ENCODE measurements at regions not wholly inside any gene's neighbourhood (a gene's known extent, or its start where the extent isn't known, plus 50 kb on each side); places are given as distances from the start of the nearest gene placed in this dataset.

- DNase-seq (ENCODE audit: low read depth in 4 of 4, low spot score in 3 of 4): no peak
Measured at GRCh38 chr5:167226386-167226785, 1065.1 kb upstream of the WWC1 start.

GRCh38 chr5:167228134-167228533, 1063.3 kb upstream of the WWC1 start:
- DNase-seq (ENCODE audit: low read depth in 4 of 4, low spot score in 3 of 4): no peak

- no peak for DNase-seq (ENCODE audit: low read depth in 4 of 4, low spot score in 3 of 4)
Measured at GRCh38 chr5:167229751-167230150, 1061.7 kb upstream of the WWC1 start.

GRCh38 chr5:167230414-167230813, 1061.0 kb upstream of the WWC1 start:
- no peak for DNase-seq (ENCODE audit: low read depth in 4 of 4, low spot score in 3 of 4)

GRCh38 chr5:167232675-167233311, 1058.7 kb upstream of the WWC1 start:
- no peak for DNase-seq (ENCODE audit: low read depth in 4 of 4, low spot score in 3 of 4)

- no peak for DNase-seq (ENCODE audit: low read depth in 4 of 4, low spot score in 3 of 4)
Measured at GRCh38 chr5:167233507-167234220, 1057.8 kb upstream of the WWC1 start.

GRCh38 chr5:167241436-167242067, 1049.9 kb upstream of the WWC1 start:
- DNase-seq (ENCODE audit: low read depth in 4 of 4, low spot score in 3 of 4): no peak

GRCh38 chr5:167242701-167243100, 1048.7 kb upstream of the WWC1 start:
- no peak for DNase-seq (ENCODE audit: low read depth in 4 of 4, low spot score in 3 of 4)

GRCh38 chr5:167243463-167243862, 1048.0 kb upstream of the WWC1 start:
- DNase-seq (ENCODE audit: low read depth in 4 of 4, low spot score in 3 of 4): no peak

- no peak for DNase-seq (ENCODE audit: low read depth in 4 of 4, low spot score in 3 of 4)
Measured at GRCh38 chr5:167244583-167244982, 1046.9 kb upstream of the WWC1 start.

- no peak for DNase-seq (ENCODE audit: low read depth in 4 of 4, low spot score in 3 of 4)
Measured at GRCh38 chr5:167245868-167246267, 1045.6 kb upstream of the WWC1 start.

- no peak for DNase-seq (ENCODE audit: low read depth in 4 of 4, low spot score in 3 of 4)
Measured at GRCh38 chr5:167247816-167248215, 1043.6 kb upstream of the WWC1 start.

- DNase-seq (ENCODE audit: low read depth in 4 of 4, low spot score in 3 of 4): no peak
Measured at GRCh38 chr5:167248257-167248656, 1043.2 kb upstream of the WWC1 start.

- DNase-seq (ENCODE audit: low read depth in 4 of 4, low spot score in 3 of 4): no peak
Measured at GRCh38 chr5:167250996-167251395, 1040.4 kb upstream of the WWC1 start.

- no peak for DNase-seq (ENCODE audit: low read depth in 4 of 4, low spot score in 3 of 4)
Measured at GRCh38 chr5:167254132-167254531, 1037.3 kb upstream of the WWC1 start.

GRCh38 chr5:167255926-167256325, 1035.5 kb upstream of the WWC1 start:
- DNase-seq (ENCODE audit: low read depth in 4 of 4, low spot score in 3 of 4): no peak

GRCh38 chr5:167259806-167260205, 1031.6 kb upstream of the WWC1 start:
- DNase-seq (ENCODE audit: low read depth in 4 of 4, low spot score in 3 of 4): no peak

- no peak for DNase-seq (ENCODE audit: low read depth in 4 of 4, low spot score in 3 of 4)
Measured at GRCh38 chr5:167261309-167262100, 1029.9 kb upstream of the WWC1 start.

GRCh38 chr5:167263185-167263584, 1028.3 kb upstream of the WWC1 start:
- no peak for DNase-seq (ENCODE audit: low read depth in 4 of 4, low spot score in 3 of 4)

- DNase-seq (ENCODE audit: low read depth in 4 of 4, low spot score in 3 of 4): no peak
Measured at GRCh38 chr5:167264348-167264747, 1027.1 kb upstream of the WWC1 start.

GRCh38 chr5:167268337-167268736, 1023.1 kb upstream of the WWC1 start:
- no peak for DNase-seq (ENCODE audit: low read depth in 4 of 4, low spot score in 3 of 4)
